HepG2 (cell line): ENCODE measurements at regions not wholly inside any gene's neighbourhood (a gene's known extent, or its start where the extent isn't known, plus 50 kb on each side); places are given as distances from the start of the nearest gene placed in this dataset.
A peak's percentile ranks its signal among the peaks of the same experiment; 100 is the strongest.

Experiments used
- ATAC-seq: fragments of 200-7000 bp; cut with Tn5 transposase; 3 replicates; pipeline ENCODE4 v1.9.1; 2020; ENCODE audit warnings: mild to moderate bottlenecking, moderate library complexity
- BruUV-seq: library from RNA; stranded (reverse); fragments of 400-500 nt; replicated peaks from 2 replicates; lab custom pipeline; 2021; lab: Mats Ljungman, UMichigan
- CTCF ChIA-PET: fragments of 300-600 bp; formaldehyde crosslinking; extraction: SDS; loops from one replicate; lab custom pipeline; 2021; ENCODE audit warnings: low total read pairs, inconsistent platforms, low intra/inter-chr PET ratio; lab: Yijun Ruan, JAX
- POLR2A ChIA-PET: fragments of 350-600 bp; sonication (Branson Sonifier 250); formaldehyde crosslinking; loops from one replicate; lab custom pipeline; 2020; ENCODE audit warnings: antibody characterized with exemption, inconsistent platforms; lab: Yijun Ruan, JAX
- DNase-seq: peaks from one replicate; pipeline ENCODE4 v3.0.0-alpha.2; 2015; ENCODE audit warnings: low spot score
- FAIRE-seq: peaks from 3 replicates; lab custom pipeline; 2011; peaks lifted over from hg19 to GRCh38; lab: Jason Lieb, UNC
- H2AFZ ChIP-seq: one replicate; pipeline ENCODE4 v1.6.1; 2011; ENCODE audit warnings: low read length, inconsistent platforms
- H3K27ac ChIP-seq: fragments of 300-600 bp; 3 replicates; pipeline ENCODE4 v1.8.0; 2011; ENCODE audit warnings: mixed run types, mild to moderate bottlenecking, mixed read lengths, low read length, inconsistent platforms; ENCODE audit not compliant: insufficient read depth; ENCODE audit errors: extremely low read length
- H3K27me3 ChIP-seq, 2 experiments: fragments of 200-600 bp in 1 of 2; 2 replicates in 1 of 2; 3 replicates in 1 of 2; pipeline versions ENCODE4 v1.6.0 to v1.8.0; 2011; ENCODE audit warnings: low read length in 2 of 2, mild to moderate bottlenecking in 2 of 2, moderate library complexity in 2 of 2, inconsistent platforms in 1 of 2; ENCODE audit not compliant: insufficient read depth in 2 of 2, control insufficient read depth in 1 of 2
- H3K36me3 ChIP-seq, 2 experiments: fragments of 200-600 bp in 1 of 2; replicated peaks in 1 of 2; 2 replicates in 1 of 2; 3 replicates in 1 of 2; pipeline versions ENCODE4 v1.5.1 to v1.8.0; 2011; ENCODE audit warnings: low read length in 2 of 2, inconsistent platforms in 1 of 2; ENCODE audit not compliant: insufficient read depth in 2 of 2, control insufficient read depth in 1 of 2
- H3K4me1 ChIP-seq: 2 replicates; pipeline ENCODE4 v1.5.1; 2012; ENCODE audit warnings: low read length, inconsistent platforms; ENCODE audit not compliant: insufficient read depth
- H3K4me2 ChIP-seq: 2 replicates; pipeline ENCODE4 v1.6.0; 2011; ENCODE audit warnings: low read depth, low read length, inconsistent platforms
- H3K4me3 ChIP-seq, 3 experiments: fragments of 200-600 bp in 1 of 3; sonication (generic), shearing (Covaris generic) in 1 of 3; replicated peaks in 1 of 3; 2 replicates each; pipeline ENCODE4 v1.5.1; 2011 to 2016; ENCODE audit warnings: low read length in 3 of 3, inconsistent platforms in 2 of 3, low read depth in 2 of 3, mild to moderate bottlenecking in 2 of 3, control low read depth in 1 of 3, mixed read lengths in 1 of 3; ENCODE audit not compliant: insufficient read depth in 1 of 3
- H3K79me2 ChIP-seq: one replicate; pipeline ENCODE4 v1.6.1; 2011; ENCODE audit warnings: low read length, inconsistent platforms; ENCODE audit not compliant: insufficient read depth
- H3K9ac ChIP-seq: 2 replicates; pipeline ENCODE4 v1.6.0; 2011; ENCODE audit warnings: mild to moderate bottlenecking, low read depth, low read length, inconsistent platforms; ENCODE audit not compliant: insufficient read depth
- H3K9me3 ChIP-seq: 2 replicates; pipeline ENCODE4 v1.5.1; 2012; ENCODE audit warnings: mild to moderate bottlenecking, low read length
- H4K20me1 ChIP-seq: 2 replicates; pipeline ENCODE4 v1.6.0; 2011; ENCODE audit warnings: inconsistent platforms, mild to moderate bottlenecking, low read length, moderate library complexity; ENCODE audit not compliant: insufficient read depth
- MTA1 ChIP-seq: sonication (generic); formaldehyde crosslinking; IDR thresholded peaks from 2 replicates; pipeline ENCODE4 v1.4.0; 2020; ENCODE audit warnings: missing genetic modification reagents, mild to moderate bottlenecking, borderline replicate concordance
- STAG1 ChIP-seq: sonication (generic); formaldehyde crosslinking; IDR thresholded peaks from 2 replicates; pipeline ENCODE4 v1.4.0; 2020; ENCODE audit warnings: missing genetic modification reagents
- ZNF180 ChIP-seq: sonication (generic); formaldehyde crosslinking; IDR thresholded peaks from 2 replicates; pipeline ENCODE4 v1.4.0; 2020; ENCODE audit warnings: low read depth, missing genetic modification reagents, borderline replicate concordance
- ZNF644 ChIP-seq: IDR thresholded peaks from 2 replicates; pipeline ENCODE4 v1.6.1; 2016; ENCODE audit warnings: low read depth
- ZNF788 ChIP-seq: sonication (generic); formaldehyde crosslinking; IDR thresholded peaks from 2 replicates; pipeline ENCODE4 v1.5.0; 2020; ENCODE audit warnings: mild to moderate bottlenecking, missing genetic modification reagents, borderline replicate concordance
- WGBS: methylation state at CpG from one replicate; pipeline ENCODE4 v1.1.6; 2017; ENCODE audit warnings: low lambda C conversion rate; 5-methylcytosine and 5-hydroxymethylcytosine counted together
- in situ Hi-C: cut with HindIII; loops from 2 replicates; pipeline ENCODE4 v1.10.0; 2017; ENCODE audit warnings: low pct_unique_long_range_greater_than_20kb; ENCODE audit not compliant: extremely low pct_ligation_motif_present
- intact Hi-C: fragments of 100-400 bp; cut with micrococcal nuclease; formaldehyde crosslinking; loops from one replicate; pipeline ENCODE4 v1.10.0; 2022; ENCODE audit not compliant: unreplicated experiment
- TF ChIP-seq, protein P1 (sequence below): sonication (generic); formaldehyde crosslinking; IDR thresholded peaks from 2 replicates; pipeline ENCODE4 v1.4.0; 2020; ENCODE audit warnings: missing genetic modification reagents
- TF ChIP-seq, protein P2 (sequence below): sonication (generic); formaldehyde crosslinking; IDR thresholded peaks from 2 replicates; pipeline ENCODE4 v1.9.0; 2022; ENCODE audit warnings: low read depth, missing genetic modification reagents
- TF ChIP-seq, protein P3 (sequence below): sonication (generic); formaldehyde crosslinking; IDR thresholded peaks from 2 replicates; pipeline ENCODE4 v1.5.0; 2020; ENCODE audit warnings: mild to moderate bottlenecking, missing genetic modification reagents, moderate library complexity

DNA sequence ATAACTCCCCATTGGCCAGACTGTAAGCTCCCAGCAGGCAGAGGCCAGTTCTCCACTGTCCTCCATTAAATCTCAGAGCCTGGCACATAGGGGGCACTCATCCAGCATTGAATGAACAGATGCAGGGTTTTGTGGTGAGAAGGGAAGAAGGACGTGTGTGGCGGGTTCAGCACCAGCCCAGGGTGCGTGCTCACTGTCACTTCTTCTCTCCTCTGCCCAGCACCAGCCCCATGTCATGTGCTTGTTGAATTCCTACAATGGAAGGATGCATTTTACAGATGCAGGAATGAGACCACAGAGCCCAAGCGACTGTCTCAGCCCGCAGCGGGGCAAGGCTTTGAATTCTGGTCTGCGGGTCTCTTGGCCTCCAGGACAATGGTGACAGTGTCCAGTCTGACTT, 149.9 kb downstream of the CEBPB start:
- Histone ChIP-seq H3K4me2 (no peak overlapping the region), H3K4me1 (peaks cover 62% of the 10 kb centered on the region), H2AFZ (no peak overlapping the region), H3K9ac (no peak overlapping the region), H3K36me3 (no peaks in the 10 kb centered on the region), H3K9me3 (no peaks in the 10 kb centered on the region), H3K27ac (no peak overlapping the region), H3K4me3 (no peak overlapping the region), H3K79me2 (no peaks in the 10 kb centered on the region), H3K27me3 (peaks cover 3 to 34% of the 10 kb centered on the region in 2 experiments; a peak in 3 of 5 replicates), H4K20me1 (no peaks in the 10 kb centered on the region)
- BruUV-seq: no TSS peak
- intact Hi-C loops: no loop called here
- ATAC-seq: no peak
- DNase-seq: no peak
- CTCF ChIA-PET: interaction anchor here (1.5 kb wide), 1 partner anchor 120 kb away, joined by 3 read pairs; no protein-coding TSS in a partner anchor
- no peak for FAIRE-seq
- WGBS: 78% methylated on average over 7 of the region's 7 CpGs
- in situ Hi-C loops: loop anchor here (5.0 kb wide), 1 partner anchor 153 kb away; no protein-coding TSS in a partner anchor
- POLR2A ChIA-PET: no interaction called here
- TF ChIP-seq ZNF644: no peak
- TF ChIP-seq, protein P1, sequence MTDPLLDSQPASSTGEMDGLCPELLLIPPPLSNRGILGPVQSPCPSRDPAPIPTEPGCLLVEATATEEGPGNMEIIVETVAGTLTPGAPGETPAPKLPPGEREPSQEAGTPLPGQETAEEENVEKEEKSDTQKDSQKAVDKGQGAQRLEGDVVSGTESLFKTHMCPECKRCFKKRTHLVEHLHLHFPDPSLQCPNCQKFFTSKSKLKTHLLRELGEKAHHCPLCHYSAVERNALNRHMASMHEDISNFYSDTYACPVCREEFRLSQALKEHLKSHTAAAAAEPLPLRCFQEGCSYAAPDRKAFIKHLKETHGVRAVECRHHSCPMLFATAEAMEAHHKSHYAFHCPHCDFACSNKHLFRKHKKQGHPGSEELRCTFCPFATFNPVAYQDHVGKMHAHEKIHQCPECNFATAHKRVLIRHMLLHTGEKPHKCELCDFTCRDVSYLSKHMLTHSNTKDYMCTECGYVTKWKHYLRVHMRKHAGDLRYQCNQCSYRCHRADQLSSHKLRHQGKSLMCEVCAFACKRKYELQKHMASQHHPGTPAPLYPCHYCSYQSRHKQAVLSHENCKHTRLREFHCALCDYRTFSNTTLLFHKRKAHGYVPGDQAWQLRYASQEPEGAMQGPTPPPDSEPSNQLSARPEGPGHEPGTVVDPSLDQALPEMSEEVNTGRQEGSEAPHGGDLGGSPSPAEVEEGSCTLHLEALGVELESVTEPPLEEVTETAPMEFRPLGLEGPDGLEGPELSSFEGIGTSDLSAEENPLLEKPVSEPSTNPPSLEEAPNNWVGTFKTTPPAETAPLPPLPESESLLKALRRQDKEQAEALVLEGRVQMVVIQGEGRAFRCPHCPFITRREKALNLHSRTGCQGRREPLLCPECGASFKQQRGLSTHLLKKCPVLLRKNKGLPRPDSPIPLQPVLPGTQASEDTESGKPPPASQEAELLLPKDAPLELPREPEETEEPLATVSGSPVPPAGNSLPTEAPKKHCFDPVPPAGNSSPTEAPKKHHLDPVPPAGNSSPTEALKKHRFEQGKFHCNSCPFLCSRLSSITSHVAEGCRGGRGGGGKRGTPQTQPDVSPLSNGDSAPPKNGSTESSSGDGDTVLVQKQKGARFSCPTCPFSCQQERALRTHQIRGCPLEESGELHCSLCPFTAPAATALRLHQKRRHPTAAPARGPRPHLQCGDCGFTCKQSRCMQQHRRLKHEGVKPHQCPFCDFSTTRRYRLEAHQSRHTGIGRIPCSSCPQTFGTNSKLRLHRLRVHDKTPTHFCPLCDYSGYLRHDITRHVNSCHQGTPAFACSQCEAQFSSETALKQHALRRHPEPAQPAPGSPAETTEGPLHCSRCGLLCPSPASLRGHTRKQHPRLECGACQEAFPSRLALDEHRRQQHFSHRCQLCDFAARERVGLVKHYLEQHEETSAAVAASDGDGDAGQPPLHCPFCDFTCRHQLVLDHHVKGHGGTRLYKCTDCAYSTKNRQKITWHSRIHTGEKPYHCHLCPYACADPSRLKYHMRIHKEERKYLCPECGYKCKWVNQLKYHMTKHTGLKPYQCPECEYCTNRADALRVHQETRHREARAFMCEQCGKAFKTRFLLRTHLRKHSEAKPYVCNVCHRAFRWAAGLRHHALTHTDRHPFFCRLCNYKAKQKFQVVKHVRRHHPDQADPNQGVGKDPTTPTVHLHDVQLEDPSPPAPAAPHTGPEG: no peak
- TF ChIP-seq, protein P2, sequence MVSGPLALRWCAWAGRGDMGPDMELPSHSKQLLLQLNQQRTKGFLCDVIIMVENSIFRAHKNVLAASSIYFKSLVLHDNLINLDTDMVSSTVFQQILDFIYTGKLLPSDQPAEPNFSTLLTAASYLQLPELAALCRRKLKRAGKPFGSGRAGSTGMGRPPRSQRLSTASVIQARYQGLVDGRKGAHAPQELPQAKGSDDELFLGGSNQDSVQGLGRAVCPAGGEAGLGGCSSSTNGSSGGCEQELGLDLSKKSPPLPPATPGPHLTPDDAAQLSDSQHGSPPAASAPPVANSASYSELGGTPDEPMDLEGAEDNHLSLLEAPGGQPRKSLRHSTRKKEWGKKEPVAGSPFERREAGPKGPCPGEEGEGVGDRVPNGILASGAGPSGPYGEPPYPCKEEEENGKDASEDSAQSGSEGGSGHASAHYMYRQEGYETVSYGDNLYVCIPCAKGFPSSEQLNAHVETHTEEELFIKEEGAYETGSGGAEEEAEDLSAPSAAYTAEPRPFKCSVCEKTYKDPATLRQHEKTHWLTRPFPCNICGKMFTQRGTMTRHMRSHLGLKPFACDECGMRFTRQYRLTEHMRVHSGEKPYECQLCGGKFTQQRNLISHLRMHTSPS (CRISPR knock-in tag): no peak
- 0 out of 2 replicates have a peak, but pooled peaks have one; percentile 30 for TF ChIP-seq ZNF788 (CRISPR knock-in tag)
- TF ChIP-seq STAG1 (CRISPR knock-in tag): peak; percentile 24; the same call in 1 of the 2 replicates
- TF ChIP-seq, protein P3, sequence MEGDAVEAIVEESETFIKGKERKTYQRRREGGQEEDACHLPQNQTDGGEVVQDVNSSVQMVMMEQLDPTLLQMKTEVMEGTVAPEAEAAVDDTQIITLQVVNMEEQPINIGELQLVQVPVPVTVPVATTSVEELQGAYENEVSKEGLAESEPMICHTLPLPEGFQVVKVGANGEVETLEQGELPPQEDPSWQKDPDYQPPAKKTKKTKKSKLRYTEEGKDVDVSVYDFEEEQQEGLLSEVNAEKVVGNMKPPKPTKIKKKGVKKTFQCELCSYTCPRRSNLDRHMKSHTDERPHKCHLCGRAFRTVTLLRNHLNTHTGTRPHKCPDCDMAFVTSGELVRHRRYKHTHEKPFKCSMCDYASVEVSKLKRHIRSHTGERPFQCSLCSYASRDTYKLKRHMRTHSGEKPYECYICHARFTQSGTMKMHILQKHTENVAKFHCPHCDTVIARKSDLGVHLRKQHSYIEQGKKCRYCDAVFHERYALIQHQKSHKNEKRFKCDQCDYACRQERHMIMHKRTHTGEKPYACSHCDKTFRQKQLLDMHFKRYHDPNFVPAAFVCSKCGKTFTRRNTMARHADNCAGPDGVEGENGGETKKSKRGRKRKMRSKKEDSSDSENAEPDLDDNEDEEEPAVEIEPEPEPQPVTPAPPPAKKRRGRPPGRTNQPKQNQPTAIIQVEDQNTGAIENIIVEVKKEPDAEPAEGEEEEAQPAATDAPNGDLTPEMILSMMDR (CRISPR knock-in tag): peak; percentile 28
- TF ChIP-seq ZNF180 (CRISPR knock-in tag): no peak
- TF ChIP-seq MTA1 (CRISPR knock-in tag): 0 out of 2 replicates have a peak, but pooled peaks have one; percentile 23
